ENCODE measurements at regions not wholly inside any gene's neighbourhood (a gene's known extent, or its start where the extent isn't known, plus 50 kb on each side); places are given as distances from the start of the nearest gene placed in this dataset.

DNA sequence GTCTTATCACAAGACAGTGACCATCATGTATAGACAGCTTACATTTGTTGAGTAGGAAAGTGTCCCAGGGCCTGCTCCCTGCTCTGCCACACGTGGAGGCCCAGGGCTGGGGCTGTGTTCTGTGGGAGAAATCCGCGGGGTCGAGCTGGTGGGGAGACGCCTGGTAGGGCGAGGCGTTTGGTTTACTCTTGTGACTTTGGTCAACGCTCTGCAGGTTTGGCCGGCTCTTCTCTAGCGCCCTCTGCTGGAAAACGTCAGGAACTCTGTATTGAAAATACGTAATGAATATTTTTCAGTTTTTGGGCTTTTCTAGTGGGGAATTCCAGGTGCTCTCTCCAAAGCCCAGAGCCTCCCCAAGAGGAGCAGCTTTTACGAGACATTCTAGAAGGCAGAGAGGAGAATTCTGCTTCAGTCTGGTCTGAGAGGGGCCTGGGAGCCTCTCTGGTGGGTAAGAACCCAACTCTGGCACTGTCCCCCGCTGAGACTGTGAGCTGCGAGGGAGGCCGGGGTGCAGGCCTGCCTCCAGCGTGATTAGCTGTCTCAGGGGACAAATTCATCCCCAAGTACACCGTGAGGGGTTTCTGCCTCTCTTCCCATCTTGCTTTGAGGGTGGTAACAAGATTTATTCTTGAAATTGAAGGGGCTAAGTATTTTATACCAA, 112.6 kb upstream of the RALGAPA2 start:
- peak; percentile 67 for DNase-seq

DNA sequence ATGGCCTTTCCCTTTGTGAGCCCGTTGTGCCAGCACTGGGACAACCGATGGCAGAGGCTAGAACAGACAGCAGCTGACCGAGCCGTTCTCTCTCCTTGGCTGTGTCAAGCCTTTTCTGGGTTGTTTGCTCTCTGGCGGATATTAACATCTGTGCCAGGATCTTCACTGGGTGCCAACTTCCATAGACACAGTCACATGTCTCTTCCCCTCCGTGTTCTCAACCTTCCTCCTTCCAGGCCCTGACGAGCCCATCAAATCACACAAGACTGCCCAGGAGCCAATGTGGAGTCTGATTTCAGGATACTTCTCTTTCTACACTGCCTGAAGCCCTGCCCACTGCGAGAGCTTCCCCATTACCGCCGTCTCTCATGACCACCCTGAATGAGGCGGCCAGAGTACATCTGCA, 111.0 kb upstream of the RALGAPA2 start:
- DNase-seq: no peak

DNA sequence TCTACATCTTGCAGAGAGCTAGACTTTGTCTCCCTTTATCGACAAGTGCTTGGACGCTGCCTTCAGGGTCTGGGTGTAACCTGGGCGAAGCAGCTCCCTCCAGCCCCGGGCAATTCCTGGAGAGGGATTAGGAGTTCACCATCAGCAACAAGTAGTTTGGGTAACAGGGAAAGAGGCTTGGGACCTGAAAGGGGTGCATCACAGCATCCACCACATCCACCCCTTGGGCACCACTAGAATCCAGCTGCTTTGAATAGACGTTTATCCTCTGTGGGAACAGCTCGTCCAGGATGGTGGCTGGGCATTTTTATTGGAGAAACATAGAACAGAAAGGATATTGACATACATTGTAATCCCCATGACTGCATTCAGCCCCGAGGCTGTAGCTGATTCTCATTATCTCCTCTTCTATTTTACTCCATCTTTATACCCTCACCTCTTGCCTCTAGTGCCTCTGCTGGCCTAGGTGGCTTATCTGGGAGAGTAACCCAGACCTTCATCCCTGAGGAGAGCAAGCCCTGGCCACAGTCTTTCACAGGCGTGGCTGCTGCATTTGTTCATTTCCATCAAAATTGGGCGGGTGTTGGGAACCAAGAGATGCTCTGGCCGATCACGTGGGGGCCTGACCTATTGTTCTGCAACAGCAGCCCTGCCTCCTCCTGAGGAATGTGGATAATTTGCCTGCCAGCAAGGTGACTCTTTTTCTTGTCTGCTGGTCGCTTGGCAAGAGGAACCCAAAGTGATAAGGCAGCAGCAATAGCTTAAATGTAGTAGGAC, 109.2 kb upstream of the RALGAPA2 start:
- no peak for DNase-seq

DNA sequence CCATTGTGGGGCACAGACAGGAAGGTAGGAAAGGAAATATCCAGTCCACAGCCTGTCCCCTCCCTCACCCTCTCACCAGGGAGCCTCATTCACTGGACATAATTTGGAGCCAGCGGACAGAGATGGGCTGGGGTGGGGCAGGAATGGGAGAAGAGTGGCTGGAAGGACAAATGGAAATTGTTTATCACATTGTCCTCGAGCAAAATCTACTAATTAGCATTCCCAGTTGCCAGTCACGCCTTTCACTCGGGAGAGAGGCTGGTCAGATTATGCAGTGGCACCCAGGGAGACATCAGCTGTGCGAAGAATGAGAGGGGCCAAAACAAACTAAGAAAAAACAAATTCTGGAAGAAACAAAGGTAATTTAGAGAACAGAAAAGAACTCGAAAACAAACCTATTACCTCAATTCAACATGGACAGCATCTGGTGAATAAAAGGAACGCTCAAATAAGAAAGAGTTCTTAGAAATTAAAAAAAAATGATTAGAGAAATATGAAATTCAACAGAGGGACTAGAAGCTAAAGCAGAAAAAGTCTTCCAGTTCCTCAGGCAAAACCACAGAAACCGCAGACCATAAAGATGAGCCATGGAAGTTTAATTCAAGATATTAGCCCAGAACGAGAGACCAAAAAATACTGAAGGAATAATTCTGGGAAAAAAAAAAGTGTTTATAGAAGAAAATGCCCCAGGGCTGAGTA, 108.5 kb upstream of the RALGAPA2 start:
- no peak for DNase-seq

DNA sequence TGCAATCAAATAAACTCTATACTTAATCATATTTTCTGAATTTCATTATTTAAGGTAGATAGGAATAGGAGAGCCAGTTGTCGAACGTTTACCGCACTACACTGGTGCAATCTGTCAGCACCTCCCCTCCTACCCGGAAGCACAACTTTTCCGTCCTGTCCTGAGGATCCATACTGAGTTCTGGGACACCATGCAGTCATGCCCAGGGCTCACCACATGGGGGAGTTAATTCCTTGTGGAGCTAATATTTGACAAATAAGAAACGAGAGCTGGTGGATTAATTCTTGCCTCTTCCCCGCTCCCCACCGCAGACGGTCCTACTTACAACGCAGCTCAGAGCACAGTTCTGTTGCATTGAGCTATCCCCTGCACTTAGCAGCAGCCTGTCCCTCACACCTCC, 107.7 kb upstream of the RALGAPA2 start:
- DNase-seq: no peak

DNA sequence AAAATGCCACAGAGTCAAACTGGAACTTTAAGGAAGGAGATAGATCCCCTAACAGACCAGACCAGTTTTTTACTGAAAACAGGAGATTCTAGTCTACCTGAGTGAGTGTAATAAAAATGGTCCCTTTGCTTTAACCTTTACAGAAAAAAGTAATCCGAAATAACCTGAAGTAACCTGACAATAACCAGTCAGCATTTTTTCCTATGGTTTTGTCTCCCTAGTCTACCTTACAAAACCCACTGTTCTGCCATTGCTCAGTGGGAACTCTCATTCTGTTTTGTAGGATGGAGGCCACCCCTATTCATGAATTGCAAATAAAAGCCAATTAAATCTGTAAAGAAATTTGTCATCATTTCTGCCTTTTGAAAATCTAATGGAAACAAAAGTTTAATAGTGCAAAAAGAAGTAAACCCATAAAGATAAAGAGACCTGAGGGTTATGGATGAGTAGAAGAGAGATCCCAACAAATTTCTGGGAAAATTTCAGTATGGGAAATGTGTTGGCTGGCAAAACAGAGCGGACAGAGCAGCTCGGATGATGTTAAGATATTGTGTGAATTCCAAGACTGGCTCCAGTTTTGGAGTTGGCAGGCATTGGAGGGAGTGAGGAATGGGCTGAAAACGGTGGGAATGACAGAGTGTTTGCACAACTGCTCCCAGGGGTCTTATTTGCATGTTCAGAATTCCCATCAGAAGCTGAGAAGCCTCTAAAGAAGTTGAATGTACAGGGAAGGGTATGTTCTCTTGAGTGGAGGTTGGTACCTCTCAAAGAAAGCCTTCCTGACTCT, 104.7 kb upstream of the RALGAPA2 start:
- no peak for DNase-seq

DNA sequence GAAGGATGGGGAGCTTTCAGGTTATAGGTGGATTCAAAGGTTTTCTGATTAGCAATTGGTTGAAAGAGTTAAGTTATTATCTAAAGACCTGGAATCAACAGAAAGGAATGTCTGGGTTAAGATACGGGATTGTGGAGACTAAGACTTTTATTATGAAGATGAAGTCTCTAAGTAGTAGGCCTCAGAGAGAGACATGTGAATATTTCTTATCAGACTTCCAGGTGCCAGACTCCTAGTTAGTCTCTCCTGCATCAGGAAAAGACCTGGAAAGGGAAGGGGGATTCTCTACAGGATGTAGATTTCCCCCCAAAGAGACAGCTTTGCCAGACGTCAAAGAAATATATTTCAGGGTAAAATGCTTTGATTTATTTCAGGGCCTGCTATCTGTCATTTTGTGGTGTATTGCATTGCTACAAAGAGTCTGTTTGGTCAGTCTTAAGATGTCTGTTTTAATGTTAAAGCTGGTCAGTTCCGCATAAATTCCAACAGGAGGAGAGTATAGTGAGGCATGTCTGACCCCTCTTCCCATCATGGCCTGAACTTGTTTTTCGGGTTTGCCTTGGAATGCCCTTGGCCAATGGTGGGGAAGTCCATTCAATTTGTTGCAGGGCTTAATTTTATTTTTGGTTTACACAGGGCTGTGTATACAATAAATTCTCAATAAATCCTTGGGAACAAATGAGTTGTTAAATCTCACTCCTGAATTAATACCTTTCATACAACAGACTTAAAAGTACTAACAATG, 103.4 kb upstream of the RALGAPA2 start:
- DNase-seq: no peak

DNA sequence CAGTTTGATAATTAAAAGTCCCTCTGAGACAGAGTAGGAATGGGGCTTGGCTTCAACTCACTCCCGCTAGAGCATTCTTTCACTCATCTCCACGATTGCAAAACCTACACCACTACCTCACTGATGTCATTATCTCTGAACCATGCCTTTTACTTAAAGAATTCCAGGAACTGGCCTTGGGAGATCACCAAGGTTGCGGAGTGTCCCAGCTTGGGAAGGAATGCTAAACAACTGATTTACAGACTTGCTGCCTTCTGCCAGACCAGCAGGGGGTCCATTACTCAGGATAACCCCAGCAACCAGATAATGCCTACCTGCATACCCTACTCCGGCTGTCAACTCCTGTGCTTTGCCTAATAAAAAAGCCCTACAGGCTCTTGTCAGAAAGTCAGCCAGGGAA, 102.2 kb upstream of the RALGAPA2 start:
- DNase-seq: no peak

DNA sequence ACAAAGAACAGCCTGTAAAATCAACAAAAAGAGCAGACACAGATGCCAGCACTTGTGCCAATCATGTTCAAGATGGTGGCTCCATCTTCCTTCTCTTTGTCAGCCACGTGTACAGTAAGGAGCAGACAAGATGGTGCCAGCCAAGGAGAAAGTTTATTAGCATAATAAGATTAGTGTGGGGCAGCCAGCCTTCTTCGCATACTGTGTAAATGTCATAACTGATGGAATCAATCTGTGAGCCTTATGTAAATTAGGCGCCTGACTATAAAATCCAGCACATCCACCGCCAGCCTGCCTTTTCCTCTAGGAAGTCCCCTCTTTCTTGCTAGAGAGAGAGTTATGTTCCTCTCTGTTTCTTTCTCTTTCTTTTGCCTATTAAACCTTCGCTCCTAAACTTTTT, 99.7 kb upstream of the RALGAPA2 start:
- DNase-seq: no peak

DNA sequence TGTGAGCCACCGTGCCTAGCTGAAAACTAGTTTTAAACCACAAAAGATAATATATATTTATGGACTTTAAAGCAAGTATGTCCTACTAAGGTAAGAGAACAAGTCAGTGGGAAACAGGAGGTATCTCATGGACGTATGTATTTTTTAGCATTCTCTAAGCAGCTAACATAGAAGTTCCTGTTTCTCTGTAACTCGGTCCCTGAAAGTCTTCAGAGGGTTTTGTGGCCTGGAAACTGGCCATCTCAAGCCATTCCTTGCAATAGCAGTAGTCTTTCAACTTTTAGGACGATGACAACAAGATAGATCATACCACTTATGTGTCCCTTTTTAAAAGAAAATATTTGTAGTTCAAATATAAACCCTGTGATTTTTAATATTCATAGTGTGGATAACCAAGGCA, 95.6 kb upstream of the RALGAPA2 start:
- no peak for DNase-seq

DNA sequence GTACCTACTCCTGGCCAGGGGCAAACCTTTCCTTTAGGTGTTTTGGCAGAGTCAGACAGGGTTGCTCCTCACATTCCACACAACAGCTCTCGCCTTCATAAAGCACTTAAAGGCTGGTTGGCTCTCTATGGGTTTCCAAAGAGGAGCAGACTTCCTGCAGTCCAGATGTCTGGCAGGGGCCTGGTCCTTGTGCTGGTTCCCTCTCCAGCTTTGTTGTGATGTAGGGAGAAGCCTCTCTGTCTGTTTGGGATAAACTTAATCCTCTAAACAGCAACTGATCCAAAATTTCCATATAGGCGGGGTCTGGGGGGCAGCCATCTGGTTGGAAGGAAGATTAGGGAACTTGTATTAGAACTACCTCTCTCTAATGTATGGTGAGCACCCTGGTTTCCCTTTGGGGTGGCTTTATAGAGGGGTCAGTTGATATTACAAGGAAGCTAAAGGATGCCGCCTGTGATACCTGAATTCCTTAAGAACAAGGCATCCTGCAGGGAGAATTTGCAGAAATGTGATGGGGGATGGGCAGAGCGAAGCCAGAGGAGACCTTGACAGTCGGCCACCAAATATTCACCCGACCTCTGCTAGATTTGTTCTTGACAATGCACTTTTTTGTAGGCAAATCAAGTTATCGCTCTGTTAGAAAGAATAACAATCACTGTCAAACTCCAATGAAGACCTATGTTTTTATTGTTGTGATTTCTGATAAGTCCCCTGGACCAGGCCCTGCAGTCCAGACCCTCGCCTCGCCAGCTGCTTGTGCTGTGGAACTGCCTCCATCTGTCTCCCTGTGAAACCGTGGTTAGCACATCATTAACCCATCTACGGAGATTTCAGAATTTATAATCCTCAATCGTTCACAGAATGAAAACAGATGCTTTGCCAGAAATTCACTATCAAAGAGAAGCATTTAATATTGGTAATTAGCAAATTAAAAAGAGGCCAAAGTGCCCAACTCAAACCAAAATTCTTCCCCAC, 94.0 kb upstream of the RALGAPA2 start:
- DNase-seq: no peak

DNA sequence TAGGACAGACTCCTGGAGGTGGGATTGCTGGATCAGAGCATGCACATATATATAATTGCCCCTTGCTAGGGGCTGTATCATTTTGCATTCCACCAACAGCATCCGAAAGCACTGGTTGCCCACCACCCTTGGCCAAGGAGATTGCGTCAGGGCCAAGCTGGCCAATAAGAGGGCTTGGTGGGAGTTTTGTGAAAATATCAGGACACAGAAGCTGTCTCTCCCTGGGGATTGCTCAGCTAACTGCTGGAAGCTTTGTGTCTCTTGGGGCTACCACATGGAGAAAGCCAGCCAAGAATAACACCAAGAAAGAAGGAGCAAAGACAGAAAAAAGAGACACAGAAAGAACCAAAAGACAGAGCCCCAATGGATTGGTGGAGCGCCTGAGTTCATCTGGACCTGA, 90.6 kb upstream of the RALGAPA2 start:
- DNase-seq: no peak

DNA sequence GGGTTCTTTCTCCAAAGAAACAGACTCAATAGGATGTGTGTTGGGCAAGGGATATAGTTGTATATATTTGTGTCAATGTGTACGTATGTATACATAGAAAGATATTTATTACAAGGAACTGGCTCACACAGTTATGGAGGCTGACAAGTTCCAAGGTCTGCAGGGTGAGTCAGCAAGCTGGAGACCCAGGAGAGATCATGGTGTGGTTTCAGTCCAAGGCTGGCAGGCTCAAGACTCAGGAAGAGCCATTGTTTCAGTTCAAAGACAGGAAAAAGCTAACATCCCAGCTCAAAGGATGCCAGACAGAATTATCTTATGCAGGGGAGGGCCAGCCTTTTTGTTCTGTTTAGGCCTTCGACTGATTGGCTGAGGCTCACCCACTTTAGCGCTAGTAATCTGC, 89.9 kb upstream of the RALGAPA2 start:
- no peak for DNase-seq

DNA sequence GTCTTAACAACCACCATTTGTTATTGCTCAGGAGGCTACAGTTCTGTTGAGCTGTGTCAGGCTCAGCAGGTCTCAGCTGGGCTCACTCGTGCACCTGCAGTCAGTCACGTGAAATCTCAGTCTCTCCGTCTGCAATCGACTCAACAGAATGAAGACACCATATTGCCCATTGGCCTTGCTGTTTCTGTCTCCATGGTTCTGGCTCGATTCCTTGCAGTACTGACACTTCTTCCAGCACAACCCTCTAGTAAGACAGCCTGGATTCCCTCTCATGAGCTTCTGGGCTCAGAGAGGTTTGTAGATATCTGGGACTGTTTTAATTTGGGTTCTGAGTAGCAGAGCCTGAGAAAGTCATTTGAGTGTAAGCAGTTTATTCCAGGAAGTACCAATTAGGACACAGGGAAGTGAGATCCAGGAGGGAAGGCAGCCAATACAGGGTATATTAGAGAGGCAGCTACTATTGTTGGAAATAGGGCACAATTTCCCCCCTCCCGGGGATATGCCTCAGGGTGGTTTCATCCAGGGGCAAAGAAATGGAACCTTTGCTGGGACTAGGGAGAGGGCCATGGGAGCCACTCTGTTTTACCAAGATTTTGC, 87.4 kb upstream of the RALGAPA2 start:
- no peak for DNase-seq

DNA sequence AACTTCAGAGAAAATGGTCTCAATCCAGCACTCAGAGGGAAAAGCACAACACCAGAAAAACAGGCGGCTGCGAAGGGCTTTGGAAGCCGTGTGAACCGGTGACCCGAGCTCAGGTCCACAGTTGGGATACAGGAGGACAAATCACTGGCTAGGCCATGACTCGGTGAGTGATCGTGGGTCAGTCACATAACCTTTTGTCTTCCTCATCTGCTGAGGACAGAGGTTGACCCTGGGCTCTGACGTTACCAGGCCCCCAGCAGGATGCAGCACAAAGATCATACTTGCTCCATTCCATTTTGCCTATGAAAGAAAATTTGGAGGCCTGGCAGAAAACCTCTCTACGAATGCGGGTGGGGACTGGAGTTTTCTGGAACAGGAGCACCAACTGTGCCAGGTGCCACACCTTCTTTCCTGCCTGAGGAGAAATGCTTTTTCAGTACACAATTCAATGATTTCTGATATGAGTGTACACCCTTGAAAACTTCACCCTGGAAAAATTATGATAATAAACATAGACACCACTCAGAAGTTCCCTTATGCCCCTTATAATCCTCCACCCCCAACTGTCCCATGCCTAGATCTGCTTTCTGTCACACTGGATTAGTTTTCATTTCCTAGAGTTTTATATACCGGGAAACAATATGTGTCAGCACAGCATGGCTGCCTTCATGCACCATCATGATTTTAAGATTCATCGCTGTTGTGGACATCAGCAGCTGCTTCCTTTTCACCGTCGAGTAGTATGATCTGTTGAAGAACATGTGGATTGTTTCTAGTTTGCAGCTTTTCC, 85.3 kb upstream of the RALGAPA2 start:
- no peak for DNase-seq

DNA sequence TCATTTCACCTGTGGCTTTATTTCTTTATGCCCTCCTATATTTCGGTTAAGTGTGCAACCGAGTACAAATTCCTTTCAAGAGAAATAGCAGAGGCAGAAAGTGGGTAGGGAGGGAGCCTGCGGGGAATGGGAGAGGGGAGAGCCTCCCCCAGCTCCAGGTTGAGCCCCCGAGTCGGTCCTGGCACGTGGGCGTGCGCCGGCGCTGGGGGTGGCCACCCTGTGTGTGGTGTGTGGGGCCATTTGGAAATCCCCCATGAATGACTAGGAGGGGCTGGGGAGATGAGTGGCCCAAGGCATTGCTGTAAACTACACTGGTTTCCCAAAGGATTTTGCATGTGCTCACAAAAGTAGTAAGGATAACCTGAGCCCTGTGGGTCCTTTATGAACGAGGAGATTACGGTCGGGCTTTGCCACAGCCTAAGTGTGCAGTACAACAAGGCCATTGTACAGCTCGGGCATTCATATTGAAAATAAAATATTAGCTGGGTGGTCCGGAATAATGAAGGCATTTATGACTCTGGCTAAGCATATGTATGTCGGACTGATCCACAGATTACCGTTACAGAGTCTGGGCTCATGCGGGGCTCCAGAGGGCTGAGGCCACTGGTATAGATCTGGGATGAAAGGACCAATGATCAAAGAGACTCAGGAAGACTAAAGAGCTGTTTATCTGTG, 84.5 kb upstream of the RALGAPA2 start:
- no peak for DNase-seq

DNA sequence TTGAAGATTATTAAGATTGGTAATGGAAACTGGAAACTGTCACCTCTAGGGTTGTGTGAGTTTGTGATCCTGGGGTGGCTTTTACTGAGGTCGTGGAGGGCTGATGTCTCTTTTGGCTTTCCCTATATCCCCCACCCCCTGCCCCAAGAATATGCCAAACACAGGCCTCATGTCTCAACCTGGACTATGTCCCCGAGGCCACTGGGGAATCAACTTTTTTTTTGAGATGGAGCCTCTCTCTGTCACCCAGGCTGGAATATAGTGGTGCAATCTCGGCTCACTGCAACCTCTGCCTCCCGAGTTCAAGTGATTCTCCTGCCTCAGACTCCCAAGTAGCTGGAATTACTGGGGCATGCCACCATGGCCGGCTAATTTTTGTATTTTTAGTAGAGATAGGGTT, 83.3 kb upstream of the RALGAPA2 start:
- DNase-seq: no peak

DNA sequence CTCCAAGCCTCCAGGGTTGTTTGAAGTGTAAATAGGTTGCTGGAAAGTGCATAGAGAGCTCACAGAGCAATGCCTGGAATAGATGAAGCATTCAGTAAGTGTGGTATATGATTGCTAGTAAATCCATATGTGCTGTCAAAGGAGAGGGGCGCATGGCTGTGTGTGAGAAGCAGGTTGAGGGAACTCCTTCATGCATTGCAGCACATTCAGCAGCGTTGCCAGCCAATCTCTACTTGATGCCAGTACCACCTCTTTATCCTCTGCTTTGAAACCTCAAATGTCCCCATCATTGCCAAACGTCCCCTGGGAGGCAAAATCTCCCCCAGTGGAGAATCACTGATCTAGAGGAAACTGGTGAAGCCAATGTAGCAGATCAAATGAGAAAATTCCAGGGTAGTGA, 82.7 kb upstream of the RALGAPA2 start:
- DNase-seq: no peak

DNA sequence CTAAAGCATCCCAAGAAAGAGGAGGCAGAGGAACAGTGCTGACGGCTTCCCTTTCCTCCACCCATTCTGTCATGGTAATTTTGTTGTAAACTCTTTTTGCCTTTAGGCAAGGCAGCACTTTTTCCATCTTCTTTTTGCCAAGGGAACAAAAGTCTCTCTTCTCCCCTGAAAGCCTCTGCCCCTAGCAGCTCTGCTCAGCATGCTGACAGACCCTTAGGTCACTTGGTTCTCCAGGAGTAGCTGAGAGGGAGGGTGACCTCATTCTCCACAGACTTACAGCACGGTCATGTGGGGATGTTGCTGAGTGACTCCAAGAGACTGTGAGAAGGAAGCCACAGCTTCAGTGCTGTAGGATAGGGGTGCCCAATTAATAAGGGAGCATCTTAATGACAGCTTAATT, 81.1 kb upstream of the RALGAPA2 start:
- no peak for DNase-seq
